ENCODE measurements at regions not wholly inside any gene's neighbourhood (a gene's known extent, or its start where the extent isn't known, plus 50 kb on each side); places are given as distances from the start of the nearest gene placed in this dataset.

GRCh38 chr15:59862191-59863155, 141.6 kb upstream of the FOXB1 start:
- H3K27ac ChIP-seq (ENCODE audit: insufficient read length, low read depth, low read length), result no peak overlapping the region
- no peak overlapping the region for H4K91ac ChIP-seq (ENCODE audit: insufficient read length, low read depth, low read length)
- H2BK5ac ChIP-seq (ENCODE audit: insufficient read length, low read length), result no peak overlapping the region
- no CpG with 5 or more reads among the region's 9 CpGs for WGBS (ENCODE audit: extremely low coverage, insufficient read length, low lambda C conversion rate)
- H3K4me1 Mint-ChIP-seq, result peaks cover 12% of the 10 kb centered on the region in 2 experiments
- no peaks in the 10 kb centered on the region for H3K9me3 ChIP-seq (ENCODE audit: control insufficient read depth, low read depth, low read length)
- no peak for DNase-seq
- no peaks in the 10 kb centered on the region for H3K79me2 ChIP-seq (ENCODE audit: insufficient read depth, low read length)
- H2BK120ac ChIP-seq (ENCODE audit: low read depth, low read length, poor library complexity, severe bottlenecking), result no peak overlapping the region
- H3K79me1 ChIP-seq (ENCODE audit: insufficient read depth, low read depth, low read length, poor library complexity, severe bottlenecking), result no peaks in the 10 kb centered on the region
- H3K27me3 ChIP-seq (ENCODE audit: insufficient read depth, low read length), result no peaks in the 10 kb centered on the region
- peaks cover 3% of the 10 kb centered on the region; the same call in 1 of the 2 replicates for H3K27me3 Mint-ChIP-seq (ENCODE audit: low read depth)
- H3K56ac ChIP-seq (ENCODE audit: insufficient read length, low read depth, low read length), result no peak overlapping the region
- H2AFZ ChIP-seq (ENCODE audit: low read length), result no peak overlapping the region
- no peak overlapping the region for H3K14ac ChIP-seq (ENCODE audit: insufficient read depth, low read length)
- H2AK5ac ChIP-seq (ENCODE audit: insufficient read length, low read length), result no peak overlapping the region
- no peak overlapping the region for H2BK15ac ChIP-seq (ENCODE audit: low read depth, low read length)
- no peaks in the 10 kb centered on the region for H3K23me2 ChIP-seq (ENCODE audit: insufficient read length, low read depth, low read length, poor library complexity, severe bottlenecking)
- H3K4me1 ChIP-seq (ENCODE audit: insufficient read depth, low read length), result peaks cover 4% of the 10 kb centered on the region; the same call in 1 of the 2 replicates
- no peak overlapping the region for H4K5ac ChIP-seq (ENCODE audit: insufficient read length, low read depth, low read length)
- no peak overlapping the region for H2BK20ac ChIP-seq (ENCODE audit: low read depth, low read length, poor library complexity, severe bottlenecking)
- no peak overlapping the region for H3K4me3 Mint-ChIP-seq
- H3K36me3 Mint-ChIP-seq (ENCODE audit: insufficient read depth in 1 of 3, low read depth in 3 of 3), result no peaks in the 10 kb centered on the region
- H3K4me2 ChIP-seq (ENCODE audit: insufficient read depth, insufficient read length, low read length), result no peak overlapping the region
- no peak overlapping the region for H2BK12ac ChIP-seq (ENCODE audit: insufficient read length, low read depth, low read length)
- H3K9ac ChIP-seq (ENCODE audit: extremely low read depth, insufficient read length, low read length), result no peak overlapping the region
- H3K4ac ChIP-seq (ENCODE audit: low read depth, low read length), result no peak overlapping the region
- no peak overlapping the region for H3T11ph ChIP-seq (ENCODE audit: low read length)
- H3K27ac Mint-ChIP-seq, result no peak overlapping the region
- H3K9me3 Mint-ChIP-seq, result no peaks in the 10 kb centered on the region
- TF ChIP-seq CTCF (conservative IDR thresholded peaks at IDR 0.05), result no peak
- H3K18ac ChIP-seq (ENCODE audit: insufficient read length, low read depth, low read length), result no peak overlapping the region
- no peak overlapping the region for H4K8ac ChIP-seq (replicated peaks; ENCODE audit: insufficient read length, low read depth, low read length)
- no peak overlapping the region for H3K23ac ChIP-seq (ENCODE audit: insufficient read length, low read depth, low read length)
- no peaks in the 10 kb centered on the region for H4K20me1 ChIP-seq (ENCODE audit: control insufficient read depth, insufficient read depth, insufficient read length)

All from H9 (cell line).